ENCODE measurements at regions not wholly inside any gene's neighbourhood (a gene's known extent, or its start where the extent isn't known, plus 50 kb on each side); places are given as distances from the start of the nearest gene placed in this dataset.

DNA sequence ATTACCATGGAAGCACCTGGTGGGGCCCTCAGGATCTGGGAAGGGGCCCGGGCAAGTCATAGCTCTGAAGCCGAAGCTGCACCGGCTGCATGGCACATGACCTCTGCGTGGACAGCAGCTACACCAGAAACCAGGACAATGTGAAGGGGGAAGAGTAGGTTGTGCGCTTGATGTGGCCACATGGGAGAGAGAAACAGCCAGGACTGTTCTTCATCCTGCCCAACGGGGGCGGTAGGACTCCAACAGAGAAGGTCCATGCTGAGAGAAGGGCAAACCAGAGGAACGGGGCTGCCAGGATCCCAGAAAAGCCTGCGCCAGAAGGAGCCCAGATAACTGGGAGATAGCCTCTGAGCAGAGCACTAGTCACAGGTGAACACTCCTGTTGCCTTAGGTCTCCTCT, 54.9 kb upstream of the PRR20G start:
- TF ChIP-seq, protein P1, sequence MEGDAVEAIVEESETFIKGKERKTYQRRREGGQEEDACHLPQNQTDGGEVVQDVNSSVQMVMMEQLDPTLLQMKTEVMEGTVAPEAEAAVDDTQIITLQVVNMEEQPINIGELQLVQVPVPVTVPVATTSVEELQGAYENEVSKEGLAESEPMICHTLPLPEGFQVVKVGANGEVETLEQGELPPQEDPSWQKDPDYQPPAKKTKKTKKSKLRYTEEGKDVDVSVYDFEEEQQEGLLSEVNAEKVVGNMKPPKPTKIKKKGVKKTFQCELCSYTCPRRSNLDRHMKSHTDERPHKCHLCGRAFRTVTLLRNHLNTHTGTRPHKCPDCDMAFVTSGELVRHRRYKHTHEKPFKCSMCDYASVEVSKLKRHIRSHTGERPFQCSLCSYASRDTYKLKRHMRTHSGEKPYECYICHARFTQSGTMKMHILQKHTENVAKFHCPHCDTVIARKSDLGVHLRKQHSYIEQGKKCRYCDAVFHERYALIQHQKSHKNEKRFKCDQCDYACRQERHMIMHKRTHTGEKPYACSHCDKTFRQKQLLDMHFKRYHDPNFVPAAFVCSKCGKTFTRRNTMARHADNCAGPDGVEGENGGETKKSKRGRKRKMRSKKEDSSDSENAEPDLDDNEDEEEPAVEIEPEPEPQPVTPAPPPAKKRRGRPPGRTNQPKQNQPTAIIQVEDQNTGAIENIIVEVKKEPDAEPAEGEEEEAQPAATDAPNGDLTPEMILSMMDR (IDR thresholded peaks at IDR 0.05): no peak
- TF ChIP-seq POLR2A (IDR thresholded peaks at IDR 0.05): no peak
- Histone ChIP-seq H3K4me3 (no peak overlapping the region), H3K36me3 (no peaks in the 10 kb centered on the region), H3K27ac (no peak overlapping the region), H3K9me3 (no peaks in the 10 kb centered on the region), H3K4me1 (peaks cover 0 to 6% (median 3%) of the 10 kb centered on the region in 3 donors), H3K27me3 (peaks cover 0 to 78% (median 0%) of the 10 kb centered on the region in 4 donors)
- intact Hi-C loops (cut with DNase I): no loop called here
- 37 to 47% methylated on average over 6 to 9 of the region's 9 CpGs for WGBS, 2 donors
- no peak for DNase-seq

DNA sequence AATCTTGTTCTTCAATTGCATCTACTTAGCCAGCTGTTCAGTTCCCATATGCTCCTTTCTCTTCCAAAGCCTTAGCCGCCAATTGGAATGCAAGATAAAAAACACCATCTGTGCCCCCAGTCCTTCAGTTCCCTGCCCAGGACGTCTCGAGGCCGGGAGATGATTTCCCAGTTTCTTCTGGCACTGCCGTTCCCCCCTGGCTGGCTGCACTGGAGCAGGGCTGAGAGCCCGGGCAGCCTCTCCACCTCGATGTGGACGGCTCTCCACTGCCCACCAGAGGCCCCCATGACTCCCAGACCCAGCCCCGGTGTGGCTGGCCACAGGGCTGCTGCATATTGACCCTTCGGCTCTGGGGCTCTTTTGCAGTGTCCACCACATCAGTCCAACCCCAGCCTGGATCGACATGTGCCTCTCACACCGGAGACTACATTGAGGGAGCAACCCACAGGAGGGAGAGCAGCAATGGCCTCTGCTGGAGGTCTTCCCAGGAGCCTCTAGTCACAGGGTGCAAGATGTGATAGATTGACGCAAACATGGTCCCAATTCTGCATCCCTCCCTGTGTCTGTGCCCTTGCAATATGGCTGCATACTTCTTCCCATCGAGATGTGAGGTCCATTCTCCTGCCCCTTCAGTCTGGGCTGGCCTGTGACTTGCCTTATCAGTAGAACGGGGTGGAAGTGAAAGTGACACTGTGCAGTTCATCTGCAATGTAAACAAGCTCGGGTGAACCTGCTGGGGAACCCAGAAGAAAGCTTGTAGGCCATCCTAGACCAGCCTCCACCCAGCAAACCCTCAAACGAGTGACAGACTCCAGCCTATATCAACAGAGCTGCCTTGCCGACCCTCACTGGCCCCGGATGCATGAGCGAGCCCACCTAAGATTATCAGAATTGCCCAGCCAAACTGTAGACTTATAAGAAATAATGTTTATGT, 52.3 kb upstream of the PRR20G start:
- Histone ChIP-seq H3K27ac (no peak overlapping the region), H3K36me3 (no peaks in the 10 kb centered on the region), H3K27me3 (peaks cover 0 to 84% (median 0%) of the 10 kb centered on the region in 4 donors), H3K4me1 (peaks cover 0 to 8% (median 4%) of the 10 kb centered on the region in 3 donors), H3K9me3 (no peaks in the 10 kb centered on the region), H3K4me3 (no peak overlapping the region)
- TF ChIP-seq, protein P1 (IDR thresholded peaks at IDR 0.05): no peak
- 56 to 69% methylated on average over 9 to 13 of the region's 20 CpGs for WGBS, 2 donors
- no peak for DNase-seq
- intact Hi-C loops (cut with DNase I): no loop called here

DNA sequence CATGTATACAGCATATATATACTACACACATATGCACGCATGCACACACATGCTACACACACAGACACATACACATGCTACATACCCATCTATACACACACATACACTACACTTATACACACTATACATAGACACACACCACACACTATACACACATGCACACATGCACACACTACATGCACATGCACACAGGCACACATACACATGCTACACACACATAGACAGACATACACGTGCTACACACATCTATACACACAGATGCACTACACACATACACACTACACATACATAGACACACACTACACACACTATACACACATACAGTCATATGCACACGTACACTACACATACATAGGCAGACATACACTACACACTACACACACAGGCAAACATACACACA, 51.2 kb upstream of the PRR20G start:
- WGBS, 2 donors: 50 to 66% methylated on average over 3 of the region's 3 CpGs
- TF ChIP-seq POLR2A (IDR thresholded peaks at IDR 0.05): no peak
- TF ChIP-seq, protein P1 (IDR thresholded peaks at IDR 0.05): no peak
- no peak overlapping the region for H3K27ac ChIP-seq
- intact Hi-C loops (cut with DNase I): no loop called here
- no peaks in the 10 kb centered on the region for H3K36me3 ChIP-seq
- peaks cover 0 to 8% (median 4%) of the 10 kb centered on the region in 3 donors for H3K4me1 ChIP-seq
- no peak for DNase-seq
- no peak overlapping the region for H3K4me3 ChIP-seq
- H3K27me3 ChIP-seq: peaks cover 0 to 84% (median 0%) of the 10 kb centered on the region in 4 donors
- peaks cover 0 to 8% (median 5%) of the 10 kb centered on the region in 3 donors for H3K9me3 ChIP-seq

GRCh38 chr3:127337911-127338531, 50.2 kb upstream of the PRR20G start:
- 3 to 8% methylated on average over 4 to 12 of the region's 52 CpGs for WGBS, 2 donors
- Histone ChIP-seq H3K9me3 (peaks cover 0 to 12% (median 7%) of the 10 kb centered on the region in 3 donors), H3K4me1 (peaks cover 0 to 8% (median 4%) of the 10 kb centered on the region in 3 donors), H3K27me3 (peaks cover 0 to 87% (median 0%) of the 10 kb centered on the region in 4 donors), H3K36me3 (no peaks in the 10 kb centered on the region), H3K27ac (no peak overlapping the region), H3K4me3 (peak overlapping the region in 2 of 4 donors; percentile 7 to 21)
- intact Hi-C loops (cut with DNase I): no loop called here
- TF ChIP-seq, protein P1 (IDR thresholded peaks at IDR 0.05): no peak
- TF ChIP-seq POLR2A (IDR thresholded peaks at IDR 0.05): no peak
- no peak for DNase-seq

All from esophagus squamous epithelium (tissue), 5 donors.